Neuronal stem cell (in vitro differentiated cells): ENCODE measurements at regions not wholly inside any gene's neighbourhood (a gene's known extent, or its start where the extent isn't known, plus 50 kb on each side); places are given as distances from the start of the nearest gene placed in this dataset.

ENCODE experiments used
- DNase-seq: peaks from one replicate; pipeline ENCODE4 v3.0.0-alpha.2; 2013; ENCODE audit warnings: low spot score
- H2AFZ ChIP-seq: one replicate; pipeline ENCODE4 v1.6.1; 2013; ENCODE audit warnings: mild to moderate bottlenecking, low read length, inconsistent platforms
- H2AK5ac ChIP-seq: 2 replicates; pipeline ENCODE4 v1.6.1; 2013; ENCODE audit warnings: low read depth, mild to moderate bottlenecking, inconsistent platforms, low read length, moderate library complexity, mixed read lengths
- H2BK120ac ChIP-seq: 2 replicates; pipeline ENCODE4 v1.6.1; 2013; ENCODE audit warnings: low read depth, mild to moderate bottlenecking, inconsistent platforms, low read length, moderate library complexity, mixed read lengths
- H2BK12ac ChIP-seq: one replicate; pipeline ENCODE4 v1.6.1; 2013; ENCODE audit warnings: low read length, inconsistent platforms
- H2BK15ac ChIP-seq: 2 replicates; pipeline ENCODE4 v1.6.1; 2013; ENCODE audit warnings: mild to moderate bottlenecking, low read length, inconsistent platforms, mixed read lengths
- H2BK5ac ChIP-seq: one replicate; pipeline ENCODE4 v1.6.1; 2013; ENCODE audit warnings: inconsistent platforms, mild to moderate bottlenecking, low read length, moderate library complexity
- H3K14ac ChIP-seq: one replicate; pipeline ENCODE4 v1.6.1; 2013; ENCODE audit warnings: low read length, inconsistent platforms
- H3K18ac ChIP-seq: 2 replicates; pipeline ENCODE4 v1.6.1; 2013; ENCODE audit warnings: low read length, inconsistent platforms
- H3K23ac ChIP-seq: 2 replicates; pipeline ENCODE4 v1.6.1; 2013; ENCODE audit warnings: low read depth, mild to moderate bottlenecking, mixed read lengths, low read length, inconsistent platforms; ENCODE audit not compliant: poor library complexity
- H3K27ac ChIP-seq: replicated peaks from 3 replicates; pipeline ENCODE4 v1.5.1; 2013; ENCODE audit warnings: low read length, inconsistent platforms
- H3K27me3 ChIP-seq, 3 experiments: 2 replicates each; pipeline ENCODE4 v1.6.1; 2013; ENCODE audit warnings: low read length in 3 of 3, mild to moderate bottlenecking in 2 of 3, inconsistent platforms in 1 of 3, low read depth in 1 of 3, mixed read lengths in 1 of 3, moderate library complexity in 1 of 3; ENCODE audit not compliant: control insufficient read depth in 3 of 3, insufficient read depth in 3 of 3
- H3K36me3 ChIP-seq, 2 donors: replicated peaks in 1 of 2; 2 replicates each; pipeline ENCODE4 v1.6.1; 2013; ENCODE audit warnings: low read length in 2 of 2; ENCODE audit not compliant: control insufficient read depth in 2 of 2, insufficient read depth in 2 of 2
- H3K4ac ChIP-seq: 2 replicates; pipeline ENCODE4 v1.6.1; 2013; ENCODE audit warnings: inconsistent platforms, mild to moderate bottlenecking, low read length, moderate library complexity
- H3K4me1 ChIP-seq, 2 donors: 1 replicate in 1 of 2; 2 replicates in 1 of 2; pipeline ENCODE4 v1.6.1; 2013; ENCODE audit warnings: low read length in 2 of 2, low read depth in 1 of 2; ENCODE audit not compliant: control insufficient read depth in 2 of 2, insufficient read depth in 1 of 2
- H3K4me2 ChIP-seq: one replicate; pipeline ENCODE4 v1.6.1; 2013; ENCODE audit warnings: mild to moderate bottlenecking, low read length, inconsistent platforms; ENCODE audit not compliant: insufficient read depth, poor library complexity, severe bottlenecking
- H3K4me3 ChIP-seq, 2 donors: 2 replicates each; pipeline ENCODE4 v1.5.1; 2013; ENCODE audit warnings: low read length in 2 of 2, mild to moderate bottlenecking in 2 of 2, inconsistent platforms in 1 of 2, moderate library complexity in 1 of 2
- H3K79me1 ChIP-seq: one replicate; pipeline ENCODE4 v1.6.1; 2013; ENCODE audit warnings: low read depth, mild to moderate bottlenecking, inconsistent platforms, low read length, moderate library complexity
- H3K9ac ChIP-seq: one replicate; pipeline ENCODE4 v1.6.1; 2013; ENCODE audit warnings: mild to moderate bottlenecking, low read depth, low read length, inconsistent platforms; ENCODE audit not compliant: poor library complexity
- H3K9me3 ChIP-seq, 2 donors: replicated peaks in 1 of 2; 2 replicates each; pipeline versions ENCODE3 to v1.6.1; 2013; ENCODE audit warnings: low read length in 2 of 2, mild to moderate bottlenecking in 2 of 2, inconsistent platforms in 1 of 2, low read depth in 1 of 2, mixed read lengths in 1 of 2, moderate library complexity in 1 of 2; ENCODE audit not compliant: control insufficient read depth in 2 of 2, insufficient read depth in 1 of 2
- H4K8ac ChIP-seq: one replicate; pipeline ENCODE4 v1.6.1; 2013; ENCODE audit warnings: low read depth, mild to moderate bottlenecking, inconsistent platforms, low read length, moderate library complexity
- H4K91ac ChIP-seq: one replicate; pipeline ENCODE4 v1.6.1; 2013; ENCODE audit warnings: low read length, low read depth, mild to moderate bottlenecking, inconsistent platforms; ENCODE audit not compliant: poor library complexity
- WGBS, 2 donors: extraction: QIAGEN DNeasy Blood & Tissue Kit; methylation state at CpG; one replicate each; pipeline ENCODE4 v1.1.7; 2013; ENCODE audit warnings: missing lambda C conversion rate in 2 of 2, mixed read lengths in 1 of 2; ENCODE audit not compliant: insufficient read length in 2 of 2, insufficient replicate concordance in 1 of 2; ENCODE audit errors: extremely low coverage in 2 of 2; 5-methylcytosine and 5-hydroxymethylcytosine counted together

- no peak overlapping the region for H2BK5ac ChIP-seq
These were observed 455.4 kb downstream of the EBF1 start for GRCh38 chr5:158644301-158644700.

GRCh38 chr5:158643840-158644239 lies 455.9 kb downstream of the EBF1 start:
- H3K23ac ChIP-seq = no peak overlapping the region
- no peak overlapping the region for H3K9ac ChIP-seq
- H2BK5ac ChIP-seq = no peak overlapping the region
- no peak overlapping the region for H3K14ac ChIP-seq
- WGBS, 2 donors = no CpG with 5 or more reads among the region's 1 CpG
- H3K4me2 ChIP-seq = no peak overlapping the region
- no peak overlapping the region for H3K27ac ChIP-seq
- H3K4me1 ChIP-seq = peaks cover 0 to 1% of the 10 kb centered on the region in 2 donors
- H3K4ac ChIP-seq = no peak overlapping the region
- H3K18ac ChIP-seq = no peak overlapping the region
- H4K8ac ChIP-seq = no peak overlapping the region
- no peak overlapping the region for H4K91ac ChIP-seq
- no peak overlapping the region for H2BK15ac ChIP-seq
- H2AK5ac ChIP-seq = no peak overlapping the region
- peaks cover 0 to 2% of the 10 kb centered on the region in 2 donors for H3K9me3 ChIP-seq
- no peak overlapping the region for H3K4me3 ChIP-seq
- no peaks in the 10 kb centered on the region for H3K36me3 ChIP-seq
- H3K27me3 ChIP-seq = no peaks in the 10 kb centered on the region
- H2AFZ ChIP-seq = no peak overlapping the region
- H2BK12ac ChIP-seq = no peak overlapping the region
- DNase-seq = no peak
- no peaks in the 10 kb centered on the region for H3K79me1 ChIP-seq
- H2BK120ac ChIP-seq = no peak overlapping the region

More at GRCh38 chr5:158644301-158644700, 455.4 kb downstream of the EBF1 start:
- Histone ChIP-seq H2BK120ac (no peak overlapping the region), H3K14ac (no peak overlapping the region), H3K23ac (no peak overlapping the region), H2AFZ (no peak overlapping the region), H4K91ac (no peak overlapping the region), H2BK12ac (no peak overlapping the region), H3K79me1 (no peaks in the 10 kb centered on the region), H3K18ac (no peak overlapping the region), H3K9ac (no peak overlapping the region), H3K4me1 (no peaks in the 10 kb centered on the region), H3K4me3 (no peak overlapping the region), H4K8ac (no peak overlapping the region), H3K4ac (no peak overlapping the region), H3K9me3 (peaks cover 0 to 2% of the 10 kb centered on the region in 2 donors), H3K36me3 (no peaks in the 10 kb centered on the region), H2AK5ac (no peak overlapping the region), H3K27me3 (no peaks in the 10 kb centered on the region), H3K27ac (no peak overlapping the region), H3K4me2 (no peak overlapping the region), H2BK15ac (no peak overlapping the region)
- DNase-seq = no peak

GRCh38 chr5:158642879-158643278 lies 456.8 kb downstream of the EBF1 start:
- no peak overlapping the region for H3K4me3 ChIP-seq
- H3K4me1 ChIP-seq = peaks cover 0 to 2% of the 10 kb centered on the region in 2 donors
- H2AFZ ChIP-seq = no peak overlapping the region
- no peaks in the 10 kb centered on the region for H3K79me1 ChIP-seq
- no peaks in the 10 kb centered on the region for H3K36me3 ChIP-seq
- H4K91ac ChIP-seq = no peak overlapping the region
- no peak overlapping the region for H3K4me2 ChIP-seq
- H3K27me3 ChIP-seq = no peaks in the 10 kb centered on the region
- no peak for DNase-seq
- no peak overlapping the region for H2BK15ac ChIP-seq
- H3K4ac ChIP-seq = no peak overlapping the region
- no peak overlapping the region for H3K23ac ChIP-seq
- no peak overlapping the region for H4K8ac ChIP-seq
- H2BK12ac ChIP-seq = no peak overlapping the region
- no peak overlapping the region for H2BK120ac ChIP-seq
- H3K9ac ChIP-seq = no peak overlapping the region
- H2AK5ac ChIP-seq = no peak overlapping the region
- no peak overlapping the region for H2BK5ac ChIP-seq
- no peak overlapping the region for H3K14ac ChIP-seq
- H3K27ac ChIP-seq = no peak overlapping the region
- peaks cover 0 to 2% of the 10 kb centered on the region in 2 donors for H3K9me3 ChIP-seq
- no peak overlapping the region for H3K18ac ChIP-seq

- Histone ChIP-seq H3K4me2 (no peak overlapping the region), H3K9ac (no peak overlapping the region), H2AK5ac (no peak overlapping the region), H3K27ac (no peak overlapping the region), H3K79me1 (no peaks in the 10 kb centered on the region), H4K91ac (no peak overlapping the region), H3K27me3 (no peaks in the 10 kb centered on the region), H3K36me3 (no peaks in the 10 kb centered on the region), H3K18ac (no peak overlapping the region), H2BK5ac (no peak overlapping the region), H3K14ac (no peak overlapping the region), H3K4me3 (no peak overlapping the region), H3K9me3 (no peaks in the 10 kb centered on the region), H2BK120ac (no peak overlapping the region), H2BK15ac (no peak overlapping the region), H3K4me1 (peaks cover 0 to 2% of the 10 kb centered on the region in 2 donors), H2BK12ac (no peak overlapping the region), H4K8ac (no peak overlapping the region), H2AFZ (no peak overlapping the region), H3K4ac (no peak overlapping the region), H3K23ac (no peak overlapping the region)
- DNase-seq = no peak
- WGBS, 2 donors = no CpG with 5 or more reads among the region's 3 CpGs
These were observed 458.7 kb downstream of the EBF1 start for GRCh38 chr5:158641016-158641415.
